Activated CD8-positive, alpha-beta T cell treated with anti-CD3 and anti-CD28 coated beads for 36 hours (primary cell): ENCODE measurements at regions not wholly inside any gene's neighbourhood (a gene's known extent, or its start where the extent isn't known, plus 50 kb on each side); places are given as distances from the start of the nearest gene placed in this dataset.

ENCODE experiments used
- ATAC-seq: fragments of 200-7000 bp; cut with Tn5 transposase; one replicate; pipeline ENCODE4 v1.10.0; 2021; ENCODE audit warnings: mild to moderate bottlenecking, moderate library complexity
- CTCF ChIA-PET: fragments of 350-600 bp; sonication (Branson Sonifier 250); formaldehyde crosslinking; loops from one replicate; lab custom pipeline; 2021; ENCODE audit warnings: antibody characterized with exemption; lab: Charles Lee
- POLR2A ChIA-PET: fragments of 350-600 bp; sonication (Branson Sonifier 250); formaldehyde crosslinking; loops from one replicate; lab custom pipeline; 2021; ENCODE audit warnings: antibody characterized with exemption; lab: Charles Lee
- DNase-seq: peaks from one replicate; pipeline ENCODE4 v3.0.0-alpha.2; 2020
- H3K27ac Mint-ChIP-seq: one replicate; pipeline ENCODE4 v1.8.0; 2021; ENCODE audit warnings: mild to moderate bottlenecking, mixed read lengths
- H3K27me3 Mint-ChIP-seq: one replicate; pipeline ENCODE4 v1.8.0; 2021; ENCODE audit warnings: mixed read lengths
- H3K36me3 Mint-ChIP-seq: one replicate; pipeline ENCODE4 v1.8.0; 2021; ENCODE audit warnings: low read depth, mixed read lengths
- H3K4me1 Mint-ChIP-seq: one replicate; pipeline ENCODE4 v1.8.0; 2021; ENCODE audit warnings: low read depth, mixed read lengths
- H3K4me3 Mint-ChIP-seq: one replicate; pipeline ENCODE4 v1.8.0; 2021; ENCODE audit warnings: mild to moderate bottlenecking, moderate library complexity, mixed read lengths
- H3K9me3 Mint-ChIP-seq: one replicate; pipeline ENCODE4 v1.8.0; 2021; ENCODE audit warnings: mixed read lengths
- CTCF ChIP-seq: fragments of 200-600 bp; IDR thresholded peaks from one replicate; pipeline ENCODE4 v1.8.0; 2022; ENCODE audit warnings: antibody characterized with exemption, mild to moderate bottlenecking
- intact Hi-C: fragments of 100-400 bp; cut with micrococcal nuclease; formaldehyde crosslinking; loops from one replicate; pipeline ENCODE4 v1.10.0; 2022

- ChIA-PET POLR2A (interaction anchor here (0.7 kb wide), 1 partner anchor 1866 kb away, joined by 3 read pairs; no protein-coding TSS in a partner anchor), CTCF (no interaction called here)
- no peak overlapping the region for H3K4me3 Mint-ChIP-seq
- no peaks in the 10 kb centered on the region for H3K4me1 Mint-ChIP-seq
- no peaks in the 10 kb centered on the region for H3K36me3 Mint-ChIP-seq
- no peaks in the 10 kb centered on the region for H3K27me3 Mint-ChIP-seq
- peaks cover 2% of the 10 kb centered on the region for H3K9me3 Mint-ChIP-seq
- TF ChIP-seq CTCF = no peak
- DNase-seq = no peak
- no peak for ATAC-seq
- no peak overlapping the region for H3K27ac Mint-ChIP-seq
- intact Hi-C loops = no loop called here
These were observed 370.4 kb upstream of the CPEB2 start for GRCh38 chr4:14631806-14632440.

- Mint-ChIP-seq H3K4me1 (no peaks in the 10 kb centered on the region), H3K27me3 (peaks cover 1% of the 10 kb centered on the region), H3K9me3 (peaks cover 2% of the 10 kb centered on the region), H3K36me3 (no peaks in the 10 kb centered on the region), H3K27ac (no peak overlapping the region), H3K4me3 (no peak overlapping the region)
- ChIA-PET CTCF (no interaction called here), POLR2A (no interaction called here)
- DNase-seq (no peak), ATAC-seq (no peak)
- no peak for TF ChIP-seq CTCF
- intact Hi-C loops = no loop called here
These were observed 365.7 kb upstream of the CPEB2 start for GRCh38 chr4:14636563-14636962.

- CTCF ChIA-PET = no interaction called here
- no peaks in the 10 kb centered on the region for H3K9me3 Mint-ChIP-seq
- DNase-seq (no peak), ATAC-seq (no peak)
- POLR2A ChIA-PET = no interaction called here
- no peaks in the 10 kb centered on the region for H3K4me1 Mint-ChIP-seq
- peaks cover 1% of the 10 kb centered on the region for H3K27me3 Mint-ChIP-seq
- no peak overlapping the region for H3K4me3 Mint-ChIP-seq
- TF ChIP-seq CTCF = no peak
- no peaks in the 10 kb centered on the region for H3K36me3 Mint-ChIP-seq
- H3K27ac Mint-ChIP-seq = no peak overlapping the region
- intact Hi-C loops = no loop called here
These were observed 361.8 kb upstream of the CPEB2 start for GRCh38 chr4:14640476-14640875.

GRCh38 chr4:14641871-14642270 is 360.4 kb upstream of the CPEB2 start:
- ATAC-seq (no peak), DNase-seq (no peak)
- Mint-ChIP-seq H3K4me3 (no peak overlapping the region), H3K36me3 (no peaks in the 10 kb centered on the region), H3K27me3 (peaks cover 1% of the 10 kb centered on the region), H3K9me3 (no peaks in the 10 kb centered on the region), H3K27ac (no peak overlapping the region), H3K4me1 (no peaks in the 10 kb centered on the region)
- ChIA-PET CTCF (no interaction called here), POLR2A (no interaction called here)
- TF ChIP-seq CTCF = no peak
- intact Hi-C loops = no loop called here

GRCh38 chr4:14644580-14645282 is 357.6 kb upstream of the CPEB2 start:
- Mint-ChIP-seq H3K9me3 (no peaks in the 10 kb centered on the region), H3K4me1 (no peaks in the 10 kb centered on the region), H3K27me3 (peaks cover 2% of the 10 kb centered on the region), H3K4me3 (no peak overlapping the region), H3K27ac (no peak overlapping the region), H3K36me3 (no peaks in the 10 kb centered on the region)
- intact Hi-C loops = no loop called here
- no peak for TF ChIP-seq CTCF
- ATAC-seq (no peak), DNase-seq (no peak)
- ChIA-PET CTCF (no interaction called here), POLR2A (no interaction called here)
